Sigmoid colon (tissue), 3 donors: ENCODE measurements at regions not wholly inside any gene's neighbourhood (a gene's known extent, or its start where the extent isn't known, plus 50 kb on each side); places are given as distances from the start of the nearest gene placed in this dataset.

ENCODE experiments used
- CTCF ChIP-seq, 4 experiments: fragments of 450-650 bp in 3 of 4; fragments of 200-600 bp in 1 of 4; IDR thresholded peaks; one replicate each; pipeline ENCODE4 v1.5.1; 2016 to 2019; ENCODE audit warnings: antibody characterized with exemption in 4 of 4, mild to moderate bottlenecking in 3 of 4, moderate library complexity in 2 of 4
- POLR2A ChIP-seq, 2 donors: fragments of 450-650 bp; IDR thresholded peaks; one replicate each; pipeline ENCODE4 v1.6.1; 2016; ENCODE audit warnings: antibody characterized with exemption in 2 of 2, mild to moderate bottlenecking in 2 of 2, moderate library complexity in 2 of 2

- TF ChIP-seq CTCF (IDR thresholded peaks at IDR 0.05) (no peak), POLR2A (IDR thresholded peaks at IDR 0.05) (no peak)
Observed at GRCh38 chr7:142338633-142339501, 81.0 kb upstream of the PRSS58 start.
